PC-9 (cell line): ENCODE measurements at regions not wholly inside any gene's neighbourhood (a gene's known extent, or its start where the extent isn't known, plus 50 kb on each side); places are given as distances from the start of the nearest gene placed in this dataset.
"Not testable (repeated sequence)": the region's sequence is repeated elsewhere in the genome, so short reads cannot be mapped to it uniquely, and the experiment has no call there.

ENCODE experiments used
- CTCF ChIP-seq: fragments of 200-600 bp; sonication (generic); conservative IDR thresholded peaks from 2 replicates; pipeline ENCODE4 v1.6.1; 2017; ENCODE audit warnings: mixed run types, antibody characterized with exemption, mild to moderate bottlenecking, moderate library complexity
- EZH2 ChIP-seq: fragments of 200-600 bp; sonication (generic); IDR thresholded peaks from 2 replicates; pipeline ENCODE4 v1.8.0; 2017; ENCODE audit warnings: antibody characterized with exemption, low read depth

DNA sequence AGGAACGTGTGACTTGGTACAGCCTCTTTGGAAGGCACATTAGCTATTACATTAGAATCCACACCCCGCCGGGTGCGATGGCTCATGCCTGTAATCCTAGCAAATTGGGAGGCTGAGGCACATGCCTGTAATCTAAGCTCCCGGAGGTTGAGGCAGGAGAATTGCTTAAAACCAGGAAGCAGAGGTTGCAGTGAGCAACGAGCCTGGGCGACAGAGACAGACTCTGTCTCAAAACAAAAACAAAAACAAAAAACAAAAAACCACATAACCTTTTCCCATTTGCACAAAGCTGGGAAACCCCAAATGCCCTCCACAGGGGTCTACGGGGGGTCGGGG lies 82.7 kb upstream of the METTL9 start:
- TF ChIP-seq CTCF, EZH2: not testable (repeated sequence)
